ENCODE measurements at regions not wholly inside any gene's neighbourhood (a gene's known extent, or its start where the extent isn't known, plus 50 kb on each side); places are given as distances from the start of the nearest gene placed in this dataset.

DNA sequence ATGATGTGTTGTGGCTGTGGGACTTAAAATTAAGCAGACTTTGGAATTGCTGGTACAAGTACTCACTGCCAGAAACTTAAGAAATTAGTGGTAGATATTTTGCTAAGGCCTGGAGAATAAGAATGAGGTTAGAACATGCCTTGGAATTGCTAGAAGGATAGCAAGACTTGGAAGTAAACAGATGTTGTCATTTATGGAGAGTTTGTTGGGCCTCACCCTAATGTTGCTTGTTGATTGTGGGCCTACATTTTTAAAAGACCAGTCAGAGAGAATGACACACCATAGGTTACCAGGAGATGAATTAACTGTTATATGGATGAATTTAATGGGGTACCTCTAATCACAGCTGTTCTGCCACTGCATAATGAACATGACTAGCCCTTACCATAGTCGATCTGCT lies 120.1 kb upstream of the GAS1 start:
- TF ChIP-seq, protein P1, sequence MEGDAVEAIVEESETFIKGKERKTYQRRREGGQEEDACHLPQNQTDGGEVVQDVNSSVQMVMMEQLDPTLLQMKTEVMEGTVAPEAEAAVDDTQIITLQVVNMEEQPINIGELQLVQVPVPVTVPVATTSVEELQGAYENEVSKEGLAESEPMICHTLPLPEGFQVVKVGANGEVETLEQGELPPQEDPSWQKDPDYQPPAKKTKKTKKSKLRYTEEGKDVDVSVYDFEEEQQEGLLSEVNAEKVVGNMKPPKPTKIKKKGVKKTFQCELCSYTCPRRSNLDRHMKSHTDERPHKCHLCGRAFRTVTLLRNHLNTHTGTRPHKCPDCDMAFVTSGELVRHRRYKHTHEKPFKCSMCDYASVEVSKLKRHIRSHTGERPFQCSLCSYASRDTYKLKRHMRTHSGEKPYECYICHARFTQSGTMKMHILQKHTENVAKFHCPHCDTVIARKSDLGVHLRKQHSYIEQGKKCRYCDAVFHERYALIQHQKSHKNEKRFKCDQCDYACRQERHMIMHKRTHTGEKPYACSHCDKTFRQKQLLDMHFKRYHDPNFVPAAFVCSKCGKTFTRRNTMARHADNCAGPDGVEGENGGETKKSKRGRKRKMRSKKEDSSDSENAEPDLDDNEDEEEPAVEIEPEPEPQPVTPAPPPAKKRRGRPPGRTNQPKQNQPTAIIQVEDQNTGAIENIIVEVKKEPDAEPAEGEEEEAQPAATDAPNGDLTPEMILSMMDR (IDR thresholded peaks at IDR 0.05; ENCODE audit: low read depth, low read length): no peak

DNA sequence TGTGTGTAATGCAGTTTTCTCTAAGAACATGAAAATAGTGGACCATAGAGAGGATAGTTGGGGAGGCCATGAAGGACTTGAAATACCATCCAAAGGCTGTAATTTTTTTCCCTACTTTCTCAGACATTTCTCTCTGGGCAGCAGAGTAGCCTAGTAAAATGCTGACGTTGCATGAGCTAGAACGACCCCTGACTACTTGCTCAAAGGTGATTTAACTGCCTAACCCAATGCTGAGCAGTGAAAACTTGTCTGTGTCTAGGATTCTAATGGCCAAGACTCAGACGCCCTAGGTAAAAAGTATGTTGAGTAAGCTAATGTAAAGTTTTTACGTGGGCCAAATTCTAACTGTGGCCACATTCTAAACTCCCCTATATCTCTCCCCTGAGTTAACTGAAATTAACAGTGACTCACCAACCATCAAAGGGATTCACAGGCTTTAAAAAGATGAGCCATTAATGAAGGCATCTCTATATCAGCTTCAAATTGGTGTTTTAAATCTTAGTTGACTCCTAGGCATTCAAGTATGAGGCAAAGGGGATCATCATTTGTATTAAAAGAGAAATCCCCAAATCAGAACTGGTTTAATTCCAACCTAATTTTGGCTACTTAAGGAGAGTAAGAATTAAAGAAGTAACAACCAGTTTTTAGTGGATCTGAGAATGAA lies 121.0 kb upstream of the GAS1 start:
- DNase-seq (ENCODE audit: extremely low read depth, low read depth): no peak
- TF ChIP-seq, protein P1 (IDR thresholded peaks at IDR 0.05; ENCODE audit: low read depth, low read length): no peak

More for the DNA sequence above, 120.1 kb upstream of the GAS1 start:
- no peak for DNase-seq (ENCODE audit: extremely low read depth, low read depth)

DNA sequence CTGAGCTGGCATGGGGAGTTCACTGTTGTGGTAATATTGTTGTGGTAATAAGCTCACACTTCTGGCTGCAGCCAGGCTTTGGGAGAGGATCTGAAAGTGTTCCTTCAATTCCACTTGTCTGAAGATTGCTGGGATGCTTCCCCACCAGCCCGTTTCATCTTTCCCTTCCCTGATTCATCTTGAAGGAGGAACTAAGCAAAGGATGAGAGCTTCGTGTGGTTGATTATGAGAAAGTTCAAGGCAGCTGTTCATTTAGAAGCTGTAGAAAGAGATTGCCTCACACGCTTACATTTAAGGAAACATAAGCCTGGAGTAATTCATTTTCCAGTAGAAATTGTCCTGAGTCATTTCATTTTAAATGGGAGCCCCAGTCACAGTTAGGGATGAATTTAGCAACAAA lies 122.4 kb upstream of the GAS1 start:
- TF ChIP-seq, protein P1 (IDR thresholded peaks at IDR 0.05; ENCODE audit: low read depth, low read length): no peak
- DNase-seq (ENCODE audit: extremely low read depth, low read depth): no peak

DNA sequence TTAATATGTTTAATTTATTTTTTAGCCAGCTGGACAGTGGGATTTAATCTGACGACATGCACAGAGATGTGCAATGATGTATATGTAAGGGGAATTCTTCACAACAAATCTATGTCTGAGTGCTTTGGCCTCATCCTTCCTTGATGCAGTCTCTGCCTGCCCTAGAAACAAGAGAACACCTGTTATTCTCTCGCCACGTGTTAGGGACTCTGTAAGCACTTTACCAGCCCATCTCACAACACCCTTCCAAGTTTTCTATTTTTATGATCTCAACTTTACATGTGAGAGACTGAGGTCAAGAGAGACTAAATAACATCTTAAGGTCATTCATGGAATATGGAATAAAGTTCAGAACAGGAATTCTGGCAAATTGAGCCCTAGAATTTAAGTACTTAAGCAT lies 123.0 kb upstream of the GAS1 start:
- DNase-seq (ENCODE audit: extremely low read depth, low read depth): no peak
- TF ChIP-seq, protein P1 (IDR thresholded peaks at IDR 0.05; ENCODE audit: low read depth, low read length): no peak

DNA sequence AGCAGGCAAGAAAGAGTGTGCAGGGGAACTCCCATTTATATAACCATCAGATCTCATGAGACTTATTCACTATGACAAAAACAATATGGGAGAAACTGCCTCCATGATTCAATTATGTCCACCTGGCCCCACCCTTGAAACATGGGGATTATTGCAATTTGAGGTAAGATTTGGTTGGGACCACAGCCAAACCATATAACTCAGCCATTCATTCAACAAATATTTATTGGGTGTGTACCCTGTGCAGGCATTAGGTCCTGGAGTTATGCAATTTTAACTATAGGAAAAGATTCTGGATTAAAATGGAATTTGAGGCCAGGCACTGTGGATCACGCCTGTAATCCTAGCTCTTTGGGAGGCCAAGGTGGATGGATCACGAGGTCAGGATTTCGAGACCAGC lies 124.2 kb upstream of the GAS1 start:
- no peak for DNase-seq (ENCODE audit: extremely low read depth, low read depth)
- TF ChIP-seq, protein P1 (IDR thresholded peaks at IDR 0.05; ENCODE audit: low read depth, low read length): no peak

DNA sequence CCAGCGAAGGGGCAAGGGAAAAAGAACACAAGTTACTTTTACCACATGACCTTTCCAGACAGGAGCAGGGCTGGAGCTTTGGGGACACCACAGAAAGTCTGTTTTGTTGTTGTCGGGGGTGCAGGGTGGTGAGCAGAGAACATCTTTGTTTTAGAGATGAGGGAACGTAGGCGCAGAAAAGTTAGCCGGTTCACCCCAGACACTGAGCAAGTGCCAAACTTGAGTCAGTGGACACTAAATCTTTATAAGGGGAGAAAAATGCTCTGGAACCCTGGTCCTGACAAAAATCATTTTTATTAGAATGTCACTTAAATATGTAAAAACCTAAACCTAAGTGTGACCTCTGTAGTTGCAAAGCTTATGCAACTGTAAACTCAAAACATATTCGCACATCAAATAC lies 126.4 kb upstream of the GAS1 start:
- no peak for DNase-seq (ENCODE audit: extremely low read depth, low read depth)
- TF ChIP-seq, protein P1 (IDR thresholded peaks at IDR 0.05; ENCODE audit: low read depth, low read length): no peak

DNA sequence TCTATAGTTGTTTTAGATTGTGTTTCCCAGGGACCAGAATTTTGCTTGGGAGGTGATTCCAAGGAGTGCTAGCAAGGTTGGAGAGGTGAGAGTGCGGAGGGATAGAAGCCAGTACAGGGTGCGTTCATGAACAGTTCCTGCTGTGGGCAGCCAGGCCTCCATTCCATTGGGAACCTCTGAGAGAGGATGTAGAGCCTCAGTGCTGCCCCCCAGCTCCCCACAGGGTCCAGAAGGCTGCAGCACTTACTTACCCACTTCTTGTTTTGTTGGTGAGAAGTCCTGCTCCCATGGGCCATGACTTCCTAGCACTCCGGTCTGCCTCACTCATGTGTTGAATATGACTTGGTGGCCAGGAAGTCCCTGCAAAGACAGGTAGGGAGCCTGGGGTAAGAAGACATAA lies 128.2 kb upstream of the GAS1 start:
- TF ChIP-seq, protein P1 (IDR thresholded peaks at IDR 0.05; ENCODE audit: low read depth, low read length): no peak
- DNase-seq (ENCODE audit: extremely low read depth, low read depth): no peak

Data from AG09319 (cell line).